A673 (cell line): ENCODE measurements at regions not wholly inside any gene's neighbourhood (a gene's known extent, or its start where the extent isn't known, plus 50 kb on each side); places are given as distances from the start of the nearest gene placed in this dataset.
"Not testable (repeated sequence)": the region's sequence is repeated elsewhere in the genome, so short reads cannot be mapped to it uniquely, and the experiment has no call there.

Source experiments
- BruUV-seq: library from RNA; stranded (reverse); fragments of 400-500 nt; replicated peaks from 2 replicates; lab custom pipeline; 2021; lab: Mats Ljungman, UMichigan
- CTCF ChIA-PET: fragments of 300-600 bp; sonication (Branson Sonifier 250); formaldehyde crosslinking; loops from one replicate; lab custom pipeline; 2022; ENCODE audit warnings: antibody characterized with exemption; lab: Charles Lee
- POLR2A ChIA-PET: fragments of 300-600 bp; sonication (Branson Sonifier 250); formaldehyde crosslinking; loops from one replicate; lab custom pipeline; 2022; ENCODE audit warnings: antibody characterized with exemption; ENCODE audit not compliant: low non-redundant PET; lab: Charles Lee
- DNase-seq: peaks from one replicate; pipeline ENCODE4 v3.0.0-alpha.2; 2015; ENCODE audit warnings: low spot score
- H3K27ac ChIP-seq: fragments of 200-600 bp; sonication (generic); 2 replicates; pipeline ENCODE4 v1.5.1; 2016; ENCODE audit warnings: mixed run types, low read depth, mild to moderate bottlenecking, mixed read lengths, antibody characterized with exemption, low read length; ENCODE audit not compliant: poor library complexity, severe bottlenecking
- H3K27me3 ChIP-seq: fragments of 200-600 bp; sonication (generic); replicated peaks from 2 replicates; pipeline ENCODE4 v1.6.1; 2017; ENCODE audit warnings: mixed run types, low read depth, mild to moderate bottlenecking, mixed read lengths, antibody characterized with exemption, low read length; ENCODE audit not compliant: insufficient read depth, poor library complexity
- H3K36me3 ChIP-seq: fragments of 200-600 bp; sonication (generic); 2 replicates; pipeline ENCODE4 v1.6.1; 2016; ENCODE audit warnings: mixed run types, mild to moderate bottlenecking, mixed read lengths, antibody characterized with exemption, low read length; ENCODE audit not compliant: insufficient read depth, poor library complexity, severe bottlenecking
- H3K4me1 ChIP-seq: fragments of 200-600 bp; sonication (generic); 2 replicates; pipeline ENCODE4 v1.6.1; 2017; ENCODE audit warnings: mixed run types, mild to moderate bottlenecking, mixed read lengths, antibody characterized with exemption, low read length; ENCODE audit not compliant: insufficient read depth, poor library complexity, severe bottlenecking
- H3K4me3 ChIP-seq: fragments of 200-600 bp; sonication (generic); 2 replicates; pipeline ENCODE4 v1.5.1; 2016; ENCODE audit warnings: low read depth, mixed run types, mild to moderate bottlenecking, mixed read lengths, low read length; ENCODE audit not compliant: poor library complexity, severe bottlenecking
- H3K9me3 ChIP-seq: fragments of 200-600 bp; sonication (generic); 2 replicates; pipeline ENCODE4 v1.6.1; 2016; ENCODE audit warnings: mixed run types, low read depth, mild to moderate bottlenecking, mixed read lengths, antibody characterized with exemption, low read length; ENCODE audit not compliant: poor library complexity, severe bottlenecking
- intact Hi-C: fragments of 100-400 bp; cut with micrococcal nuclease; formaldehyde crosslinking; loops from one replicate; pipeline ENCODE4 v1.10.0; 2022; ENCODE audit not compliant: unreplicated experiment

DNA sequence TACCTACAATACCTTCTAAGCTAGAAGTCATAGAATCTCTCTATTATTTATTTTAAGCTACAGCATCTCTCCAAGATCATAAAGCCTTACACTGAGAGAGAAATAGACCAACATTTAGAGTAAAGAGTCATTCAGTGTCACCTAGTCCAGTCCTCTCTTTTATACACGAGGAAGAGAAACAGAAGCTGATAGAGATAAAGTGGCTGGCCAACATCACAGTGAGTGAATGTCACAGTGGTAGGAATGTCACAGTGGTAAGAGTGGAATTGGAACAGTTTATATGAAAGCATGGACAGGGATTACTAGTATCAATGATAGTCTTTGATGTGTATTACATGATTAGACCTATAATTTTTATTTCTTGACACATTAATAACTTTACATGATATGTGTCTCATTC, 307.8 kb upstream of the NBPF12 start:
- CTCF ChIA-PET, H3K4me1 ChIP-seq, POLR2A ChIA-PET, intact Hi-C loops, H3K27ac ChIP-seq, BruUV-seq, H3K9me3 ChIP-seq, H3K27me3 ChIP-seq, H3K36me3 ChIP-seq, DNase-seq, H3K4me3 ChIP-seq: not testable (repeated sequence)

DNA sequence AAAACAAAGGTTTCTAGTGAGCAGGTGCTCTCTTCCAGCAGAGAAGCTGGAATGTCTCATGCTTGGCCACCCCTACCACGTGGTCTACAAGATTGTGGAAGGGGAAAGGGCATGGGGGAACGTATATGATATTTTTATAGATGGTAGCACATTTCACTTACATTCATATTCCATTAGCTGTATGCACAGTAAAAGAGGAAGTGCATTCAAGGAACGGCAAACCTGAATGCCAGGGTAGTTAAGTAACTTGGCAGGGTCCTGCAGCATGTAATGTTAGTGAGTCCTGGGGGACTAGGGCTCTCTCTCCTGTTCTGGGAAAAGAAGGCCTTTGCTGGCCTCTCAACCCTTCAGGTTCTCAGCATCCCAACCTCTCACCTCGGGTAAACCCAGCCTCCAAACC, 319.5 kb upstream of the NBPF12 start:
- H3K4me3 ChIP-seq, DNase-seq, H3K36me3 ChIP-seq, BruUV-seq, H3K27me3 ChIP-seq, H3K9me3 ChIP-seq, H3K4me1 ChIP-seq, POLR2A ChIA-PET, H3K27ac ChIP-seq, CTCF ChIA-PET, intact Hi-C loops: not testable (repeated sequence)

DNA sequence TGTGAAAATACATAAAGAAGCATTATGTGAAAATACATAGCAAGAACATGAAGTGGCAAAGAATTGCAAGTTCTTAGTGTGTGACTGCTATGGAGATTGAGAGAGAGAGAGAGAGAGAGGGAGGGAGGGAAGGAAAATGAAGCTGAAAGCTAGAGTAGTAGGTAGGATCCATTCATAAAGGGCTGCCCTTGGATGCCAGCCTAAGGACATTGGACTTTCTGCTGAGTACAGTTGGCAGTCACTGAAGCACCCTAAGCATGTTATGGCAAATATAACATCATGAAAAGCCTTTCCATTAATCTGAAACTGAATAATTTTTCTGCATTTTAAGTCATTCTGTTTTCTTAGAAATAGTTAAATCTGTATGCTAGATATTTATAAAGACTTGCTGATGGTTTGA, 333.4 kb upstream of the NBPF12 start:
- POLR2A ChIA-PET, H3K36me3 ChIP-seq, CTCF ChIA-PET, H3K4me3 ChIP-seq, H3K27ac ChIP-seq, BruUV-seq, DNase-seq, H3K4me1 ChIP-seq, H3K9me3 ChIP-seq, H3K27me3 ChIP-seq, intact Hi-C loops: not testable (repeated sequence)

DNA sequence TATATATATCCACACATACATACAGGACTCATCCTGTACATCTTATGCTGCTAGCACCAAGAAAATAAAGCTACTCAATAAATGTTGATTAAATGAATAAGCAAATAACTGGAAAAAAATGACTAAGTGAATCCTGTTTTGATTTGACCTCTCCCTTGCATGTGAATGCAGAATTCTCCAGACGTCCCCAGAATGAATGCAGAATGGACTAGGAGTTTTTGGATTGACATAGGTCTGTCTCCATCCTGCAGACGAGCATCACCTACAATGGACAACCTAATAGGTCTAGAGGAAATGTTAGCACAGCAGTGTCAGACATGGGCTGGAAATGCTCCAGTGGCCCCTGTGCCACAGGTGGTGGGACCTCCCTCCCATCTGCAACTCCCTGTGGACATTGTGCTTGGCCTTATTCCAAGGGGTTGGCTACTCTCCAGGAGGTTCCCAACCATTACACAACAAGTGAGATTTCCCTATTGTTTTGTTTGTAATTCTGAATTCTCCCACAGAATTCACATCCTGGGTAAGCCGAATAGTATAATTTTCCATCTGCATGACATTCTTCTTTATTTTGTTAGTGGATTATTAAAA, 337.3 kb upstream of the NBPF12 start:
- intact Hi-C loops, BruUV-seq, CTCF ChIA-PET, H3K4me3 ChIP-seq, H3K27me3 ChIP-seq, H3K9me3 ChIP-seq, H3K36me3 ChIP-seq, H3K4me1 ChIP-seq, H3K27ac ChIP-seq, POLR2A ChIA-PET, DNase-seq: not testable (repeated sequence)

DNA sequence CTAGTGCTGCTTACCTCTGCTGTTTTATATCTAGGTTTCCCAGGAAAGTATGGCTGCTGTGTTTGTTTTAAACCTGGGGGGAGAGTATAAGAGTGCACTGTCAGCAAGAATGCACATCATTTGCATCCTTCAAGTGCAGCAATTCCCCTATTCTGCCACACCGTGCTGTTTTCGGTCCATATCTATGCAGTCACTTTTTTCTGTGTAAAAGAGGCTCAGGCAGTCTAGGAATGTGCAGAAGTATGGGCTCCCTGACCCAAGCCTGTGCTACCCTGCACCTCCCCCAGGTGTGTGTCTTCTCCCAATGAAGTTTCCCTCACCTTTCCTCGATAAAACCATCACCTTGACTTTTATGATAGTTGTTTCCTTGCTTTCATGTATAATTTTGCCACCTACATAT, 338.2 kb upstream of the NBPF12 start:
- POLR2A ChIA-PET, H3K36me3 ChIP-seq, H3K27ac ChIP-seq, H3K4me1 ChIP-seq, DNase-seq, H3K27me3 ChIP-seq, H3K4me3 ChIP-seq, H3K9me3 ChIP-seq, intact Hi-C loops, CTCF ChIA-PET, BruUV-seq: not testable (repeated sequence)

DNA sequence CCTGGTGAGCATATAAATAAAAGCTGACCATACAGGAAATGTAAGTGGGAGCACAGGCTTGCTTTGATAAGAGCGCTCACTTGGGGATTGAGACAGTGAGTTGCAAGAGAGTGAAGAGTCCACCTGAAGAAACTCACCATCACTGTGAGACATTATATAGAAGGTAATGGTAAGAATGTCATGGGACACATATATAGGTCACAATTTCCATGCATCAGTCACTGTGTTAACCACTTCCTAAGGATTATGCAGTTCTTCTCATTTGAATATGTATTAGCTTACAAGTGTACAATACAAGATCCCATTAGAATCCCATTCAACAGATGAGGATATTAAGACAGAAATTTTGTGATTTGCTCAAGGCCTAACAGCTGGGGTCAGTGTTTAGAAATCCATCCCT, 352.4 kb upstream of the NOTCH2NLA start:
- BruUV-seq, H3K36me3 ChIP-seq, H3K27me3 ChIP-seq, intact Hi-C loops, H3K9me3 ChIP-seq, CTCF ChIA-PET, H3K4me1 ChIP-seq, H3K27ac ChIP-seq, DNase-seq, POLR2A ChIA-PET, H3K4me3 ChIP-seq: not testable (repeated sequence)

DNA sequence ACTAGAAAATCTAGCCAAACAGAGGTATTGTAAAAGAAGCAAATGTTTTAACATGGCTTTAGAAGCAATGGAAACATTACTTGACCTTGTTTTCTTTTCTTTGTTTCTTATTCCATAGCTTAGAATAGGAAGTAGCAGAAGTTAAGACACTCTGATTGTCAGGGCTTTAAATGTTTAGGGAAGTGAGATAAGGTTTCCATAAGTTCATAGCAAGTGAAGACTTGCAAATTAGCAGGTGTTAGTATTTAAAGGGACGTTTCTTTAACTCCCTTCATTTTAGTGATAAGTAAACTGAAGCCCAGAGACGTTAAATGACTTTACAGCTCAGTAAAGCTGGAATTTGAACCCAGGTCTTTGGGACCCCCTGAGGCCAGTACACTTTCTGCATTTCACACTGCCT, 338.7 kb upstream of the NOTCH2NLA start:
- H3K9me3 ChIP-seq, H3K4me3 ChIP-seq, H3K4me1 ChIP-seq, intact Hi-C loops, CTCF ChIA-PET, H3K27ac ChIP-seq, H3K36me3 ChIP-seq, POLR2A ChIA-PET, BruUV-seq, H3K27me3 ChIP-seq, DNase-seq: not testable (repeated sequence)

DNA sequence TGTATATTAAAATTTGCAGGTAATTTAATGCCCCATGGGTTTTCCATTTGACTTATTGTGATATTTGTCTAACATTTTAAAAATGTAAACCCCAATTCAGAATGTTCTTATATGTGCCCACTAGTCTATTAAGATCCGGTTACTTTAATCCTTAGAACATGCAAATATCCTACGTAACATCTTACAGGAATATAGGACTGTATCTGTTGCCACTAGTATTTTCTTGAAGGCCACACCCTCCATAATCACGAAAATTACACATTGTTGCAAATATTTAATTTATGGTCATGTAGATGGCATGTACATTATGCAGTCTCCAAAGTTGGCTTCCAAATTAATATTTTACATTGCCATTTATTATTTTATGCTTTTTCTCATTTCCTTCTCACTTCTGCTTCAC, 329.2 kb upstream of the NOTCH2NLA start:
- H3K4me1 ChIP-seq, H3K27ac ChIP-seq, intact Hi-C loops, H3K9me3 ChIP-seq, CTCF ChIA-PET, H3K27me3 ChIP-seq, BruUV-seq, H3K36me3 ChIP-seq, DNase-seq, H3K4me3 ChIP-seq, POLR2A ChIA-PET: not testable (repeated sequence)
